NT2/D1 (cell line): ENCODE measurements at regions not wholly inside any gene's neighbourhood (a gene's known extent, or its start where the extent isn't known, plus 50 kb on each side); places are given as distances from the start of the nearest gene placed in this dataset.

Experiments
- YY1 ChIP-seq: IDR thresholded peaks from 2 replicates; pipeline ENCODE4 v1.6.1; 2011; ENCODE audit not compliant: insufficient read length, insufficient read depth
- ZNF274 ChIP-seq: IDR thresholded peaks from 2 replicates; pipeline ENCODE4 v1.6.1; 2011; ENCODE audit warnings: mild to moderate bottlenecking, low read depth, low read length

DNA sequence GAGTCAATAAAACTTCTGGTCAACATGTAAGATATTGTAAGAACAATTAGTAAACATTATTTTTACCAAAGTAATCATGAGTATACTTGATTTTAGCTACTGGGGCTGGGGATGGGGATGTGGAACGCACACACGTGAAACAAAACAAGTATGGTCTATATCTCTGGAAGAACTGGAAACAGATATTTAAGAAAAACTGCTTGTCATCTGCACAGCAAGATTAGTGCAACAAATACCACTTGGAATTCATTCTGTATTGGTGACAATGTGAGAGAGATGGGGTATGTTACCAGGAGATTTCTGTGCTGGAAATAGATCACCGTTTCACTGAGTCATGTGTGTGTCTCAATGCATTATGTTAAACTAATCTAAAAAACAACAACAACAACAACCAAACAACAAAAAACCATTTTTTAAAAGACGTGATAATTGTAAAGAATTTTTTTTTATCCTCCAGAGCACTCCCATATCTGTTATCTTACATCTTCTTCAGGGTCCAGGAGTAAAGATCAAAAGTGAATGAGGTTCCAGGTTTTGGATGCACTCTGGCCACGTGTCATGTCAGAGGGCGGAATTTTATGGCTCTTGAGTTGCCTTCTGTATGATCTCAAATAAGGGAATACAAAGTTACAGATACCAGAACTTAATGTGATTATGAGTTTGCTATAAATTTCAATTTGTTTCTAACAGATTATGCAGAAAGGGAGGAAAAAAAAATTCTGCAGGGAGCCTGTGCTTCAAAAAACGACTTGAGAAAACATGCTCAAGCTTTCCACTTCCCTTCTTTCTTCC lies 153.0 kb downstream of the BBOX1 start:
- no peak for TF ChIP-seq YY1
- TF ChIP-seq ZNF274 = no peak
